CD4-positive, alpha-beta T cell treated with Interferon alpha-2 for 1 hour (primary cell): ENCODE measurements at regions not wholly inside any gene's neighbourhood (a gene's known extent, or its start where the extent isn't known, plus 50 kb on each side); places are given as distances from the start of the nearest gene placed in this dataset.

Source experiments
- DNase-seq, 2 donors: peaks; one replicate each; pipeline ENCODE4 v3.0.0-alpha.2; 2020 to 2022

- no peak for DNase-seq
These were observed 329.6 kb downstream of the OSR1 start for GRCh38 chr2:19028587-19029375.

GRCh38 chr2:19027626-19028025 lies 330.8 kb downstream of the OSR1 start:
- no peak for DNase-seq

GRCh38 chr2:19026261-19026660 lies 332.2 kb downstream of the OSR1 start:
- no peak for DNase-seq

GRCh38 chr2:19022334-19022733 lies 336.1 kb downstream of the OSR1 start:
- no peak for DNase-seq

- no peak for DNase-seq
These were observed 336.7 kb downstream of the OSR1 start for GRCh38 chr2:19021721-19022120.

- no peak for DNase-seq
These were observed 337.3 kb downstream of the OSR1 start for GRCh38 chr2:19021100-19021476.

GRCh38 chr2:19020144-19021099 lies 338.0 kb downstream of the OSR1 start:
- no peak for DNase-seq

- DNase-seq = no peak
These were observed 348.9 kb downstream of the OSR1 start for GRCh38 chr2:19009510-19009909.

- DNase-seq = no peak
These were observed 354.9 kb downstream of the OSR1 start for GRCh38 chr2:19003554-19003953.

GRCh38 chr2:19000776-19001175 lies 357.6 kb downstream of the OSR1 start:
- DNase-seq = no peak

- DNase-seq = no peak
These were observed 359.2 kb downstream of the OSR1 start for GRCh38 chr2:18999198-18999597.

- no peak for DNase-seq
These were observed 359.9 kb downstream of the OSR1 start for GRCh38 chr2:18998491-18998890.

- DNase-seq = no peak
These were observed 364.6 kb downstream of the OSR1 start for GRCh38 chr2:18993756-18994338.

- no peak for DNase-seq
These were observed 366.9 kb downstream of the OSR1 start for GRCh38 chr2:18991177-18992168.

- DNase-seq = no peak
These were observed 369.7 kb downstream of the OSR1 start for GRCh38 chr2:18988631-18989232.

GRCh38 chr2:18987592-18988073 lies 370.8 kb downstream of the OSR1 start:
- DNase-seq = no peak

- no peak for DNase-seq
These were observed 371.4 kb downstream of the OSR1 start for GRCh38 chr2:18987016-18987415.

- no peak for DNase-seq
These were observed 372.4 kb downstream of the OSR1 start for GRCh38 chr2:18986046-18986445.

- no peak for DNase-seq
These were observed 377.5 kb downstream of the OSR1 start for GRCh38 chr2:18980786-18981430.

- no peak for DNase-seq
These were observed 378.2 kb downstream of the OSR1 start for GRCh38 chr2:18980104-18980785.

- DNase-seq = no peak
These were observed 381.0 kb downstream of the OSR1 start for GRCh38 chr2:18977409-18977808.
